Renal cortical epithelial cell (primary cell): ENCODE measurements at regions not wholly inside any gene's neighbourhood (a gene's known extent, or its start where the extent isn't known, plus 50 kb on each side); places are given as distances from the start of the nearest gene placed in this dataset.
A peak's percentile ranks its signal among the peaks of the same experiment; 100 is the strongest.

ENCODE experiments used
- DNase-seq: peaks from one replicate; pipeline ENCODE4 v3.0.0-alpha.2; 2011; ENCODE audit warnings: low read depth

DNA sequence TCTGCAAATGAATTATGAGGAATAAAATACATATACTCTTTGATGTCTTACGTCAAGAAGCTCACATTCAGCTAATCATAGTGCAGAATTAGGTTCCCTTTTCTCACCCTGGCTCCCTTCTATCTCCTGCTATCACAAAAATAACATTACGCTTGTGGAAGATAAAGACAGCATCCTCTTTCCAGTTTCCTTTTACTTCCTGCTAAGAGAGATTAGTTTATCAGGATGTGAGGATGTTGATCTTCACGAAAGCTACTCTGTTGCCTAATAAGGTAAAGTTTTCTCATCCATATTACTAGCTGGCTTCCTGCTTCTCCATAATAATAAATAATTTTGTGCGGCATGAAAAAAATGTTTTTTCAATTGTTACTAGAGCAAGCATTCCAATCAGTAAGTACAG lies 217.7 kb upstream of the DCN start:
- DNase-seq = no peak

DNA sequence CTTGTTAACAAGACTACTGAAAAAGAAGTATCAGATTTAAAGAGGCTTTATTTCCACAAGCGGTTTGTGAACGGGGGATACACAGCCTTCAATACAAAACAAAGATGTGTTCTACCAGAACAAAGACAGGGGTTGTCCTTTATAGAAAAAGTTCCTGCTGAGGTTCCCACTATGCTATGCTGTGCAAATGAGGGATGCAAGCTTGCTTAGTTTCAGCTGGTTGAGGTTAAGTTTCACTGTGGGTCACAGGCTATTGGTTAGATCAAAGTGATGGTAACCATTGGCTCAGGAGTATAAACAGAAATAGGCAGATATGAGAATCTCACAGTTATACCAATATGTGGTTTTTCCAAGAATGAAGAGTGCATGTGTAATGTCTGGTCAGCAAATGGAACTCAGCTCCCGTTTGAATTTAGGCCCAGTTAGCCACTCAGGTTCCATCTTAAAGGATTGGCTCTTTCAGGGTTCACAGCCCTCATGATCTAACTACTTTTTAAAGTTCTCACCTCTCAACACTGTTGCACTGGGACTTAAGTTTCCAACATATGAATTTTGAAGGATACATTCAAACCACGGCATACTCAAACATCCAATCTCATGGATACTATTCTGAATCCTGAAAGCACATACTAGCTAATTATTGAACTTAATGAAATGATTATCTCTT lies 215.4 kb upstream of the DCN start:
- DNase-seq = no peak

DNA sequence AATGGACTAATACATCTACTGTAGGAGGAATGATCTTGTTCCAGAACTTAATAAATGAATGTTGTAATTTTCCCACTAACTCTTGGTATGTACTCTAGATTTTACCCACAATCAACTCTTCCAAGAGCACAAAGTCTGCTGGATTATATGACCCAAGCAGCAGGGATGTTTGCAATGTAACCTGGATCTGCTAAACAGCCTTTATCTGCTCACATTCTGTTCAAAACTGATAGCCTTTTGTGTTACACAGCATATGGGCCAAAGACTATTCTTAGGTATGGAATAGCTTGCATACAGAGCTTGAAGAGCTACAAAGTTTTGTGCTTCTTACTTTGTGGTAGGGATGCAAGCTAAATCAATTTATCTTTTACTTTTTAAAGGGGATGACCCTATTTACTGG lies 213.7 kb upstream of the DCN start:
- no peak for DNase-seq

DNA sequence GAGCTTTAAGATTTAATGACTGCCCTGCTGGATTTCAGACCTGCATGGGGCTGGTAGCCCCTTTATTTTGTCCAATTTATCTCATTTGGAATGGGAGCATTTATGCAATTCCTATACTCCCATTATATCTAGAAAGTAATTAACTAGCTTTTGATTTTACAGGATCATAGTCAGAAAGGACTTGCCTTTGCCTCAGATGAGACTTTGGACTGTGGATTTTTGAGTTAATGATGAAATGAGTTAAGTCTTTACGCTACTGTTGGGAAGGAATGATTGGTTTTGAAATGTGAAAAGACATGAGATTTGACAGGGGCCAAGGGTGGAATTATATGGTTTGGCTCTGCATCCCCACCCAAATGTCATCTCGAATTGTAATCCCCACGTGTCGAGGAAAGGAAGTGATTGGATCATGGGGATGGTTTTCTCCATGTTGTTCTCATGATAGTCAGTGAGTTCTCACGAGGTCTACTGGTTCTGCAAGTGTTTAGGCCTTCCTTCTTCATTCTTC lies 213.1 kb upstream of the DCN start:
- DNase-seq = no peak

DNA sequence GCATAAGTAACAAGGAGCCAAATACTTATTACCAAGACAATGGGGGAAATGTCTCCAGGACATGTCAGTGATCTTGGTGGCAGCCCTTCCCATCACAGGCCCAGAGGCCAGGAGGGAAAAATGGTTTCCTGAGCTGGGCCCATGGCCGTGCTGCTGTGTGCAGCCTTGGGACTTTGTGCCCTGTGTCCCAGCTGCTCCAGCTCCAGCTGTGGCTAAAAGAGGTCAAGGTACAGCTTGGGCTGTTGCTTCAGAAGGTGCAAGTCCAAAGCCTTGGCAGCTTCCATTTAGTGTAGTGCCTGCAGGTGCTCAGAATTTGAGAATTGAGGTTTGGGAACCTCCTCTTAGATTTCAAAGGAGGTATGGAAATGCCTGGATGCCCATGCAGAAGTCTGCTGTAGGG lies 212.3 kb upstream of the DCN start:
- DNase-seq = no peak

DNA sequence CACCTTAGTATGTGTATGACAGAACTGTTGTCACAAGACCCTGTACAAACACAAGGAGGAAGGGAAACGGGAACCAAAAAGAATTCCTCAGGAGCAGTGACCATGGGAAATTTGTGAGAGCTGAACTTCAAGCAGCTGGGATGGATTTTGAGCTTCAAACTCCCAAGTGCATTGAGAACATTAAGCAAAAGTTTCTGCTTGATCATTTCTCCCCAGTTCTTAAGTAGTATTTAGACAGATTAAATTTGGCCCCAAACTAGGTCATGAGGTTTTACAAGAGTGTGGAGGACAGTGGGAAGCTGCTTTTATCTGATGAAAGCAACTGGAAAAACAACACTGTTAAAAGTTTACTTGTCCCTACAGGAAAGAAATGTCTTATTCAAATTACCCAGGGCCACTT lies 206.0 kb upstream of the DCN start:
- peak; percentile 87 for DNase-seq

DNA sequence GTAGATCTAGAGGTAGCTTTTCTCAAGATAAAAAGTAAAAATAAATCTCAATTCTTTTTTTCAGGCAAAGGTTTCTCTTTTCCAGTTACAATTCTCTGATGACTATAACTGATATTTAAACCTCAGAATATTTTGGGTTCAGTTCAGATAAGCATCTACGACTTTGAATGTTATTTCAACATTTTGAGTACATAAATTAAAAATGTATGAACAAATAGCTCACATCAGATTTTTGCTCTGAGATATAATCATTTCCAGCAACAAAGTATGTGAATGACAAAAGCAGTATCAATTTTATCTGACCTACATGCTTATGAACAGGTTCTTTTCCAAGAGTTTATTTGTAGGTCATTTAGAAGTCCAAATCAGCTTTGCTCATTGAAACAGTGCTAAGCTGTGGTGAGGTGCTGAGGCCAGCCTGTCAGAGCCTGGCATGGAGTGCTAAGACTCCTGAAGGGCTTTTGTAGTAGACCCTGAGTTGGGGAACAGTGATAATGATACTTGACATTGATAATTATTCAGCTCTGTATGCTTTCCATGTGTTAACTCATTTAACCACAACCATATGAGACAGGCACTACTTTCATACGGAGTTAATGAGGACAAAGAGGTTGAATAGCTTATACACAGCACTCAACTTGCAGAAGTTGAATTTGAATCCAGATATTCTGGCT lies 205.0 kb upstream of the DCN start:
- DNase-seq = no peak

DNA sequence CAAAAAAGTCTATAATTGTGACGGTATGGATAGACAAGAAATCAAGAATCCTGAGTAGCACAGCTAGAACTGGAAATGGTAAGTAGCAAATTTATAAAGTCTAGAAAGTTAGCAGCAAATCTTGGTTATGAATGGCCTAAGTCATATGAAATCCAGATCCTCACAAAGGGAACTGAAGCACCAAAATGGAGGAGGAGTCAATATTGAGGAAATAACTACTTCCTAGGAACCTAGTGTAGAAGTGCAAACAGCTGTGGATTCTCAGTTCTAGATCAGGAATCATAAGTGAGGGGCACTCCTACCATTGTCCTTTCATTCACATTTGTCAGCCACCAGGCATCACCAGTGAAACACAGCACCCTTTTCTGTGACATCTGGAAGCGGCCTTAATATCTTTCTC lies 202.2 kb upstream of the DCN start:
- DNase-seq = no peak

DNA sequence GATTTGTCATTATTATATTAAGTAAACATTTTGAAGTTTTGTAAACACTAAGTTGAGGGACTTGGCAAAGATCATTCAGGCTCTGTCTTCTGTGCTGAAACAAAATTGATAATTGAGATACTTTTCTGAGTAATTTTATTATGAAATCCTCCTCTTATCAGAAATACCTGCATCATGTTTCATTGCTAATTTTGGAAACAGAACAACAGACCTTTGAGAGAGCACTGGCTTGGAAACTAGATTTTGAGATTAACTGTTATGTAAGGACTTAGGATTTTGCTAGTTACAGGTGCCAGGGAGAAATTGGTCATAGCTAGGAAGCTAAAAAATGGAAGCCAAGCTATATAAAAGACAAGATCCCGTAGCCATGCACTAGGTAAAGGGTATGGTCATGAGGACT lies 201.7 kb upstream of the DCN start:
- no peak for DNase-seq

DNA sequence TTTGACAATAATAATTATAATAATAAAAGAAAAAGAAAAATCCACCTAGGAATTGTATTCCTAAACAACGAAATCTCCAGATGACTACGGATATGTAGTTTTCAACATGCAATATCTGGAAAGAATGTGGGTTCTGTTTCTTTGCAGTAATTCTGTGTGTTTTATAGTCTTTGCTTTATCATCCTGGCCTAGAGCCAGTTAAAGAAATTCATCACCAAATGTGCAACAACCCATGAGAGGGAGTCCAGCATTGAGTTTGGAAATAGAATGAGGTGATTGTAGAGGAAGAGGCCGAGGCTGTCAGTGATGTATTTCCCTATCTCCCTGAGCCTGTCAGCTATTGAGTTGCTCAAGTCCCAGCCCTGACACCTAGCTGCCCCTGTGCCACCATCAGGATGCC lies 200.5 kb upstream of the DCN start:
- peak; percentile 23 for DNase-seq

DNA sequence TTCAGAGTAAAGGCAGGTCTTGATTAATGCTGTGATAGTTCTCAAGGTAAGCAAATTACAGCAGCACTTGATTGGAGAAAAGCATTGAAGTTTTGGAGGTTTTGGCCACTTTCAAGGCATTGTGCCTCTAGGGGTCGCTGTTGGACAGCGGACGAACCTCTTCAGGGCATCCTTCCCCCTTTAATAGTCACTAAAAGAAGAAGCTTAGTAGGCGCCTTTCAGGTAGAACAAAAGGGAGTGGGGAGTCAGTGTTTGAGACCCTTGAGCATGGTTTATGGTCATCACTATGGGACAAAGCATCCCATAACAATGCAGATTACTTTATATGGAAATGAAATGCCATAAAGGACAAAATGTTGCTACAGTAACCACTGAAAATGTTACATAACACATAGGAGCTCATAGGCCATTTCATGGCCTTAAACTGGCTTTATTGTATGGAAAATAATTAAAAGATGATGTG lies 199.5 kb upstream of the DCN start:
- peak; percentile 74 for DNase-seq

DNA sequence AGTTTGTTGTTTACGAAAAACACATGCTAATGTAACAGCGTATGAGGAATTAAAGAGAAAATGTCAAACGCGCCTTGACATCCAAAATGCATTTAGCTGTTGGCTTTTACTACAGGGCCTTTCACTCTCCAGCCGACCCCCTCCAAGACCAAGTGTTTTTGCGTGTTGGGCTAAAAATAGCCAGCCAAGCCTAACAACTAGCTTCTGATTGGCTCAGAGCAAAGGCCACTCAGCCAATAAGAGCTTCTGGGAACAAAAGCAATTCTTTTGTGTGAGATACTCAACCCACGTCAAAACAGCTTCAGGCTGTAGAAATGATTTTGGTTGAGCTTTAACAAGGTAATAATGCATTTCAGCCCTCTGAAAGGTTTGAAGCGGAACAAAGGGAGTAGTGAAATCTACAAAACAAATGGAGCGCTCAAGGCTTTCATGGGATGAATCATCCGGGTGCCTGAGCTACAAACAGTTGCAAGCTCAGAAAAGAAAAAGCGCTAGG lies 198.7 kb upstream of the DCN start:
- peak; percentile 99 for DNase-seq

DNA sequence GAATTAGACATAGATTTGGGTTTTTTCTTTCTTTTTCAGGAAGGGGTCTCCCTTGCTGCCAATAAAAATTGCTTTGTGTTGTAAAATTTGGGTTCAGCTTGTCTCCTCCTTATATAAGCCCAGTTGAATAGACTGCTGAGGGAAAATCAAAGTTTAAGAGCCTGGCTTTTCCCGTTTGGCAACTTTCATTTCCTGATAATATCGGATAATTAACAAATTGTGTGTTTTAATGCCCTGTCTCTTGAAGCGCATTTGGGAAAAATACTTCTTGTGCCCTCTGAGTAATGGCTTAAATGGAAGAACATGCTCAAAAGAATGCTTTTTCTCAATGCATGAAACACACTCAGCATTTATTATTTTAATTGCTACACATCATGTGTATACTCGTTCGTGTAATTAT lies 198.0 kb upstream of the DCN start:
- DNase-seq = no peak

DNA sequence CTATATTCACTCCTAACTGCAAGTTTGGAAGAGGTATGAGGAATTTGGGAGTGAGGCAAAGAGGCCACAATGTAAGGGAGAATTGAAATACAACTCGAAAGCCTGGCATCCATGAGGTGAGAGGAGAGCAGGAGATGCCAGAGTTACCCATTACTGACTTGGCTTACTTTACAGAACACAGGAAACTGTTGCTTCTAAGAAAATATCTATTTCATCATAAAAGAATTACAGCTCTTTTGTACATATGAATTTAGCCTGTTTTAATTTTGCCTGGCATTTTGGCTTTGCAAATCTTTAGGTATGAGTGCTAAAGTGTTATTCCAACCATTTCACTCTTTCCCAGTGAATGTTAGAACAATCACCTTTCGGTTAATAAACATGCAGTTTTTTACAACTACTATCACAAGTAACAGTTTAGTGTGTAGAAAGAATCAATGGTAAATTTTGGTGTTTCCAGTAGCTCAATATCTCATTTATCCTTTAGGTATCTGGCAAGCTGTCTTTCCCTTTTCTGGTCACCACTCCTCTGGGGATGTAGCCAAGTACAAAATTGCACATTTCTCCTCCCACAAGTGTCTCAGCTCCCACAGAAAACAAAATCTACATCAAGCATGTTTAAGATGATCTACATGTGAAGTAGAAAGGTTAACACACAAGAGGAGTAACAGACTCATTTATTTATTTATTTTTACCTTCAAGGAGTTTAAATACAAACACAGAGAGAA lies 196.6 kb upstream of the DCN start:
- DNase-seq = no peak

DNA sequence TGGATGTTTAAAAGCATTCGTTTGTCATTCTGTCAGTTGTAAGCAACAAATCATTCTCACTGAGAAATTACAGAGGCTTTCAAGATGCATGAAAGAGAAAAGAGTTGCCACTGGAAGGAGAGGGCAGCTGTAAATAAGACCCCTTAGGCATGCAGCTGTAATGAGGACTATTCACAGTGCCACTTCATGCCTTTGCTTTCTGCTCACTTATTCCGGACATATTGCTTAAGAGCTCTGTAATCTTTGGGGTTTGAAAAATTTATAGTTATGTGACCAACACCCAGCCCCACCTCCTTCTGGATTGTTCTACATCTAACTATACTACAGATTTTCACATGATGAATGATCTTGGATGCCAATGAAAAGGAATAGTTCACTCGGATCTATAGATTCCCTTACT lies 194.8 kb upstream of the DCN start:
- peak; percentile 21 for DNase-seq

DNA sequence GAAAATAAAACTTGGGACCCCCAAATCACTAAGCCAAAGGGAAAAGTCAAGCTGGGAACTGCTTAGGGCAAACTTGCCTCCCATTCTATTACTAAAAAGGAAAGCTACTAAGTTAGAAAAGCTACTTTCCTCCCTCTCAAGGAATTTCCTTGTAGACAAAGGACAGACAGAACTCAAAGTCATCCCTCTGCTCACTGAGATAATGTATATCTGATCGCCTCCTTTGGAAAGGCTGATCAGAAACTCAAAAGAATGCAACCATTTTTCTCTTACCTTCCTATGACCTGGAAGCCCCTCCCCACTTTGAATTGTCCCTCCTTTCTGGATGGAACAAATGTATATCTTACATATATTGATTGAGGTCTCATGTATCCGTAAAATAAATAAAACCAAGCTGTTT lies 190.5 kb upstream of the DCN start:
- no peak for DNase-seq

DNA sequence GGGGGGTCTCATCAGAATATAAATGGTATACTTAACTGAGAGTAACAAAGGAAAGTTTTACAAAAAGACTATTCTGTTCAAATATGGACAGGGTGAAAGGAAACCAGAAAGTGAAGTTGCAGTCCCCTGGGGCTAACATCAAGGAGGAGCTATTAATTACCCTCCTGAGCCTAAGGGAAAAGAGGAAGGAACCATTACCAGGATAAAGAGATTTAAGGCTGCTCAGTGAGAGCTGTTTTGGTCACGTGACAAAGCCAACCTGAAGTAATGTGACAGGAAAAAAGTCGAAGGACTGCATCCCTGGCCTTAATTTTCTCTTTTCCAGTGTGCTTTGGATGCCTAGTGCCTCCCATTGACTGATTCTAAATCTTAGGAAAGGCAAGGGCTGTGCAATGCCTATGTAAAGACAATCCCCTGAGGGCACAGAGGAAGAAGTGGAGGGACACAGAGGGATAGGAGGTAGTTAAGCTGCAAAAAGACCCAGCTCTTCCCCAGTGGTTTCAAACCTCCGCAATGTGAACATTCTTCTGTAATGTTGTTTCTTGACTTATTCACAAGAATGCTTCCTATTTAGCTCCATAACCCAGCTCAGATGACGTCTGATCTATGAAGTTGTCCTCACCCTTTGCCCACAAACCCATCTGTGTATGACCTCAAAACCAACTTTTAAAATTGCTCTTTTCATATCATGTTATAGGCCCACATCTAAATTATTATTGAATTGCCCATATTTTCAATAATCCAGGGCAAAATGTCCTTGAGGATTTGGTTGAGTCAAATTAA lies 187.7 kb upstream of the DCN start:
- no peak for DNase-seq

DNA sequence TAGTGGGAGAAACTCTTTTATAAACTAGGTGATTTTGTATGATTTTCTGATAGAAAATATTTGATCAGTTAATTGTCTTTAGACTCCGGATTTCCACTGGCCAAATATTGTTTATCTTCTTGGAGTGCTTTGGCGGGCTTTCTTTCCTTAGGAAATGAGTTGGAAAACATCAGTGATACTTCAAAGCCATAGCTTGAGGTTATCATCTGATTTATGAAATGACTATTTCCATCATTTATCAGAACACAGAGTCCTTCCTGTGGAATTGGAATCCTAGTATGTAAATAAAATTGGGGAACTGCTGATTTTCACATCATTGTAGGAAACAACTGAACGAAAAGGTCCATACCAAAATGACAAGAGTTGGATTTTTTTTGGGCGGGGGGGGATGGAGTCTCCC lies 186.0 kb upstream of the DCN start:
- no peak for DNase-seq

DNA sequence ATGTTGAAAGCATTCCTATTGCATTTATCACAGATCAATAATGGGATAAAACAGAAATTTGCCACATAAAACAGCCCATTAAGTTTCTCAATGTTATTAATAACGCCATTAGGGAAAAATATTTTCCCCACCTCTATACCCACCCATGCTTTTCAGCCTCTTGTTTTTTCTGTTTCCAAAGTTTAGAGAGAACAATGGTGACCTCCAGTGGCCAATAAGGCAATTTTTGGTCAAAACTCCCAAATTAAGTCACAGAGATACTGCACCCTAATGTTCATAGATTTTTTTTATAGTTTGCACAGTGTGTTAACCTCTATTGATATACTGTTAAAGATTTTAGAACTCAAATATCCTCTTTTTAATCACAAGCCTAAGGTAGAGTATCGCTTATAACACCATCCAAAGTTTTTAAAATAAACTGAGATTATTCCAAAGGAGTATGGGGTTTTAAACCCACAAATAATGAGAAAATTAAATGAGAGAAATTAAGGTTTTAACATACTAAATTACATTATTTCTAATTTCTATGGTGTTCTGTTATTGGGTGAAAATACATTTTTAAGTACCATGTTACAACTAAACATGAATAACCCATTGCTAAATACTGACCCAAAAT lies 184.7 kb upstream of the DCN start:
- DNase-seq = no peak

DNA sequence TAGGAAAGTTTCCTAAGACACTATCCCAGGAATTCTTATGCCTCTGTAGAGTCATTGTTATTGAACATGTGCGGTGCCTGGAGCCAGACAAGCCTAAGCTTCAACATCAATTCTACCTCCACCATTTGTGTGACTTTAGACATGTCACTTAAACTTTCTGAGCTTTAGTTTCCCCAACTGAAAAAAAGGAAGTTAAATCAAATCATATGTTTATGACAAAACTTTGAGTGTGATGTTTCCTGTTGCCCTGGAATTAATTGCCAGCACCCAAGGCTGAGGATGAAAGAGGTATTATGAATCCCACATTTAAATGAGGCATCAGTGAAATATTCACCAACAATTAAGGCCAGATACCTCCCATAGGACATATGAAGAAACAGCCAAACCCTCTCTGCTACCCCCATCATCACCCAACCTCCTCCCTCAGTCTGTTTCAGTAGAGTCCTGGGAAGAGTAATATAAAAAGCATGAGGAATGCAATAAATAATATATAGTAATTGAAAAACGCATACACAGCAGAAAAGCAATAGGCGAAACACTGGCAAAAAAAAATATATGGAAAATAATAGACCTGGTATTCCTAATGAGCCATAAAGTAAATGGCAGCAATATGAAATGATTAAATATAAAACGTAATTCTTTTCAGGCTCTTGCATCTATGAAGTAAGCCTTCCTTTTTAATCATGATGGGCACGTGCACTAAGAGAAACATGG lies 182.0 kb upstream of the DCN start:
- DNase-seq = no peak

DNA sequence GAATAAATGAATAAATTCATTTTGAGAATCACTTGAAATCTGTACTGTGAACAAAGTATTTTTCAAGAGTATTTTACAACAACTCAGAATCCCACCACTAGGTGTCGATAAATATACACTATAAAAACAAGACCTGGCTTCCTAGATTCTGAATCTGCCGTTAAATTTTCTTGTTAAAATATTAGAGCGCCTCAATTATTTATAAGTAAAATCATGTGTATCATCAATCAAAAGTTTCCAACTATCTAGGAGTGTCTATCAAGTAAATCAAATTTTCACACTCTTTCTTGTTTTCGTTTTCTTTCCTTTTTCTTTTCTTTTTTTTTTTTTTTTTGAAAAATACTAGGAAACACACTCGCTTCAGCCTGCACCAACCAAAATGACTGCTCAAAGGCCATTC lies 179.2 kb upstream of the DCN start:
- DNase-seq = peak; percentile 71
